BLaER1 (cell line): ENCODE measurements at regions not wholly inside any gene's neighbourhood (a gene's known extent, or its start where the extent isn't known, plus 50 kb on each side); places are given as distances from the start of the nearest gene placed in this dataset.

ENCODE experiments used
- H3K27ac ChIP-seq: shearing (Covaris generic); formaldehyde crosslinking; 2 replicates; pipeline ENCODE4 v1.8.1; 2022
- H3K27me3 ChIP-seq: shearing (Covaris generic); formaldehyde crosslinking; 2 replicates; pipeline ENCODE4 v1.8.1; 2022
- H3K36me3 ChIP-seq: shearing (Covaris generic); formaldehyde crosslinking; 2 replicates; pipeline ENCODE4 v1.8.1; 2022
- H3K4me1 ChIP-seq: shearing (Covaris generic); formaldehyde crosslinking; 2 replicates; pipeline ENCODE4 v1.8.1; 2022
- H3K4me2 ChIP-seq: shearing (Covaris generic); formaldehyde crosslinking; 2 replicates; pipeline ENCODE4 v1.8.1; 2022
- H3K4me3 ChIP-seq: shearing (Covaris generic); formaldehyde crosslinking; 2 replicates; pipeline ENCODE4 v1.8.1; 2022
- H3K9ac ChIP-seq: shearing (Covaris generic); formaldehyde crosslinking; 2 replicates; pipeline ENCODE4 v1.8.1; 2022
- H3K9me3 ChIP-seq: shearing (Covaris generic); formaldehyde crosslinking; 2 replicates; pipeline ENCODE4 v1.8.1; 2022
- H4K20me1 ChIP-seq: shearing (Covaris generic); formaldehyde crosslinking; 2 replicates; pipeline ENCODE4 v1.8.1; 2022
- Cebpa-rat ChIP-seq: shearing (Covaris generic); IDR thresholded peaks from 2 replicates; pipeline ENCODE4 v1.8.1; 2022

DNA sequence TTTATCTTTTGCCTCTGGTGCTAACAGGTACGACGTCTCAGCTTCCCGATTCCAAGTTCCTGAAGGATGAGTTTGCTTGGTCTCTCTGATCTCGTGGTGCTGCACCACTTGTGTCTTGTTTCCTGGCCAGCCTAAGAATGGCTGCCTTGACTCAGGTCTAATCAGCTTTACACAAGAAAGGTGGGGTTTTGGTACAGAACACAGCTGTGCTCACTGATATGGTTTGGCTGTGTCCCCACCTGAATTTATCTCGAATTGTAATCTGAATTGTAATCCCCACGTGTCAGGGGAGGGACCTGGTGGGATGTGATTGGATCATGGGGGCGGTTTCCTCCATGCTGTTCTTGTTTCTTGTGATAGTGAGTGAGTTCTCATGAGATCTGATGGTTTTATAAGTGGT lies 305.3 kb upstream of the NOCT start:
- H3K9me3 ChIP-seq: no peaks in the 10 kb centered on the region
- no peak overlapping the region for H3K4me2 ChIP-seq
- H3K36me3 ChIP-seq: no peaks in the 10 kb centered on the region
- H4K20me1 ChIP-seq: no peaks in the 10 kb centered on the region
- H3K27ac ChIP-seq: no peak overlapping the region
- H3K9ac ChIP-seq: no peak overlapping the region
- no peak for TF ChIP-seq Cebpa-rat
- no peak overlapping the region for H3K4me3 ChIP-seq
- no peaks in the 10 kb centered on the region for H3K27me3 ChIP-seq
- H3K4me1 ChIP-seq: no peaks in the 10 kb centered on the region

DNA sequence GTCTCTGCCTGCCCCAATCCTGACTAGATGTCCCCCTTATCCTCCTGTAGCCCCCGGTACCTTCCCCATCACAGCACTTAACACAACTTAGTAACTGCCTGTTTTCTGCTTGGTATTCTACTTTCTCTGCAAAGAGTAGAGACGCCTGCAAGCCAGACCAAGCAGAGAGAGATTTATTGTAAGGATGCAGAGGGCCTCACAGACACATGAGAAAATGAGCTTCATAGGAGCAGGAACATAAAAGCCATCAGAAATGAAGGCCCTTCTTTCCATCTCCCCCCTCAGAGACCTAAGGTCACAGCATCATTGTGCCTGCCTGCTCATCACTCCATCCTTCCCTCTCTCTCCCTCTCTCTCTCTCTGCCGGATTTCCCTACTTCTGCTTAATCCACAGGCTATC lies 305.7 kb upstream of the NOCT start:
- H3K9me3 ChIP-seq: no peaks in the 10 kb centered on the region
- H4K20me1 ChIP-seq: no peaks in the 10 kb centered on the region
- no peak overlapping the region for H3K4me2 ChIP-seq
- no peak overlapping the region for H3K4me3 ChIP-seq
- no peaks in the 10 kb centered on the region for H3K36me3 ChIP-seq
- H3K27me3 ChIP-seq: no peaks in the 10 kb centered on the region
- H3K9ac ChIP-seq: no peak overlapping the region
- no peaks in the 10 kb centered on the region for H3K4me1 ChIP-seq
- no peak overlapping the region for H3K27ac ChIP-seq
- no peak for TF ChIP-seq Cebpa-rat

DNA sequence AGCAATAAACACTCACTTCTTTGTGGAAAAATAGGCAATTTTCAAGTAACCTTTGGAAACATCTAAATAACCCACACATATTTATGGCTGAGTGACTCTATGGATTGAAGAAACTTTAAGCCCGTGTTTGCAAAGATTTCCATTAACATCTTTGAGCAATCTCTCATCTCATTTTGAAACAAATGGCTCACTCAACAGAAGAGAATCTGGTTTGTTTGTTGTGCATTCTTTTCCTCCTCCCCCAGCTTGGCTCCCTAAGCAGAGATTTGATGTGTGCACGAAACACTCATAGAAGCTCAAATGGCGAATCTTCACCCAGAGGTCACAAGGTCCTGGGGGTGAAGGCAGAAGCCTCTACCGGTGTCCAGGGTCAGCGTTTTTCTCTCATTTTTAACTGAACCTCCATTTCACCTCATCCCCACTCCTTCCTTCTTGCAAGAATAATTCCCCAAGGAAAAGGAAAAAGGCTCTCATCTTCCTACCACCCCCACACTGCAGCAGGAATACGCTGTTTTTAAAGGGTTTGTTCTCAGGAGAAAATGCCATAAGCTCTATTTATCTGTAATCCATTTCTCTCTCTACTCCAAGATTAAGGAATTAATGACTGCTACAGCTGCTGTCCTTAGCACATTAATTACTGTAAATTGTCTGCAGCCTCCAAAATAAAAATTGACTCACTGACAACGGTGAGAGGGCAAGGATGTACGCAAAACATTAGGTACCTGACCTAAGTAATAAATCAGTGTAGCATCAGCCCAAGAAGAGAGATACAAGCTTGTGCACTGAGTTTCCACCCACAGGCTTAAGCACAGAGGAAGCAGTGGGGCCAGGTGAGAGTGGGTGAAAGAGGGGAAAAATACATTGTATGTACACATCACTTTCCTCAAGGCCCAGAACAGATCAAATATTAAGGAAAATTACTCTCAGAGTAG lies 307.6 kb upstream of the NOCT start:
- no peak overlapping the region for H3K4me3 ChIP-seq
- H3K4me2 ChIP-seq: no peak overlapping the region
- no peak for TF ChIP-seq Cebpa-rat
- no peaks in the 10 kb centered on the region for H3K36me3 ChIP-seq
- no peaks in the 10 kb centered on the region for H3K4me1 ChIP-seq
- H3K9ac ChIP-seq: no peak overlapping the region
- H3K27ac ChIP-seq: no peak overlapping the region
- no peaks in the 10 kb centered on the region for H4K20me1 ChIP-seq
- no peaks in the 10 kb centered on the region for H3K27me3 ChIP-seq
- H3K9me3 ChIP-seq: no peaks in the 10 kb centered on the region

GRCh38 chr4:138706201-138706600 lies 309.4 kb upstream of the NOCT start:
- no peaks in the 10 kb centered on the region for H4K20me1 ChIP-seq
- no peaks in the 10 kb centered on the region for H3K4me1 ChIP-seq
- H3K9ac ChIP-seq: no peak overlapping the region
- no peak overlapping the region for H3K27ac ChIP-seq
- no peak overlapping the region for H3K4me3 ChIP-seq
- no peak overlapping the region for H3K4me2 ChIP-seq
- H3K27me3 ChIP-seq: no peaks in the 10 kb centered on the region
- no peaks in the 10 kb centered on the region for H3K36me3 ChIP-seq
- TF ChIP-seq Cebpa-rat: no peak
- no peaks in the 10 kb centered on the region for H3K9me3 ChIP-seq

DNA sequence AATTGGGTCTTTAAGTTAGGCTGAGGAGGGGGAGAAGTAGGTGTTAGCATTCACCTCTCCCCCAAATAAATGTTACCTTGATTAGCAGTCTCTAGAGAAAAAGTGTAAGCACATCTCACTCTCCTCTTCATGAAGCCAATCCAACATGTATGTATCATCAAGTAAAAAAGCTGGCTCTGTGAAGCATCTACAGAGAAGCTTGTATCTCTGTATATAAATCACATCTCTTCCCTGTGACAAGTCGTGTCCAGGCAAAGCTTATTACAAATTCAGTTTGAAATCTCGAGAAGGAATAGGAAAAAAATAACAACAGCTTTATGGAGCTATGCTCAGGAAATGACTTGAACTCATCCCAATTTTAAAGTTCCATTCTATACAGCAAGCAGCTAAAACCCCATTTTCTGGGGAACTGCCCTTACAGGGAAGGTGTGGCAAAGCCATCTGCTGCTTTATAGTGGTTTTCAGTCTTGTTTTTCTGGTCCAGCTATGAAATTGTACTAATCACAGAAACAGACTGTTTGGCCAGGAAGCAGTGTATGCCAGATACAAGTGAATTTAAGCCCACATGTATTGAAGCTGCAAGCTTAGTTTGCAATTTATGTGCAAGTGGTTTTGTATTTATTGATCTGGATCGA lies 313.3 kb upstream of the NOCT start:
- Histone ChIP-seq H3K36me3 (no peaks in the 10 kb centered on the region), H3K4me1 (no peaks in the 10 kb centered on the region), H3K27ac (no peak overlapping the region), H4K20me1 (no peaks in the 10 kb centered on the region), H3K4me3 (no peak overlapping the region), H3K9me3 (no peaks in the 10 kb centered on the region), H3K9ac (no peak overlapping the region), H3K4me2 (no peak overlapping the region), H3K27me3 (no peaks in the 10 kb centered on the region)
- no peak for TF ChIP-seq Cebpa-rat

- Histone ChIP-seq H3K27me3 (no peaks in the 10 kb centered on the region), H3K36me3 (no peaks in the 10 kb centered on the region), H3K4me3 (no peak overlapping the region), H4K20me1 (no peaks in the 10 kb centered on the region), H3K4me1 (no peaks in the 10 kb centered on the region), H3K4me2 (no peak overlapping the region), H3K9ac (no peak overlapping the region), H3K27ac (no peak overlapping the region), H3K9me3 (no peaks in the 10 kb centered on the region)
- TF ChIP-seq Cebpa-rat: no peak
These were observed 316.9 kb upstream of the NOCT start for GRCh38 chr4:138698641-138699040.

- Histone ChIP-seq H3K4me2 (no peak overlapping the region), H3K36me3 (no peaks in the 10 kb centered on the region), H4K20me1 (no peaks in the 10 kb centered on the region), H3K9me3 (no peaks in the 10 kb centered on the region), H3K9ac (no peak overlapping the region), H3K27me3 (no peaks in the 10 kb centered on the region), H3K4me1 (no peaks in the 10 kb centered on the region), H3K4me3 (no peak overlapping the region), H3K27ac (no peak overlapping the region)
- TF ChIP-seq Cebpa-rat: no peak
These were observed 317.7 kb upstream of the NOCT start for GRCh38 chr4:138697851-138698250.

DNA sequence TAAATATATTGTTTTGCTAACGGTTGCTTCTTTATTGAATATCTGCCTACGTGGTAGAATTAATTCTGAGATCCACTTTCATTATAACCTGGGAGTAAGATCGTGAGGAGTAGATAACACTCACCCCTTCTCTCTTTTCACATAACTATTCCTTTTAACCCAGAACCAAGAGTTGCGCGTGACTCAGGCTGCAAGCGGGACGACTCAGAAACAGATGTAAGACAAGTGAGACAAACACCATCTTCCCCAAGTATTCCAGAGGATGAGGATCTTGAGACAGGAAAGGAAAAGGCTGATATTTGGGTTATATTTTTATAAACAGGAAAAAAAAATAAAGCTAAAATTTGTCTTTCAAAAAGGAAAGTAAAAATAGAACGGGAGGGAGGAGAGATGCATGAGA lies 318.8 kb upstream of the NOCT start:
- no peak overlapping the region for H3K9ac ChIP-seq
- H3K4me2 ChIP-seq: no peak overlapping the region
- H3K27ac ChIP-seq: no peak overlapping the region
- no peaks in the 10 kb centered on the region for H3K4me1 ChIP-seq
- H3K27me3 ChIP-seq: no peaks in the 10 kb centered on the region
- H4K20me1 ChIP-seq: no peaks in the 10 kb centered on the region
- H3K4me3 ChIP-seq: no peak overlapping the region
- H3K36me3 ChIP-seq: no peaks in the 10 kb centered on the region
- H3K9me3 ChIP-seq: no peaks in the 10 kb centered on the region
- TF ChIP-seq Cebpa-rat: no peak

DNA sequence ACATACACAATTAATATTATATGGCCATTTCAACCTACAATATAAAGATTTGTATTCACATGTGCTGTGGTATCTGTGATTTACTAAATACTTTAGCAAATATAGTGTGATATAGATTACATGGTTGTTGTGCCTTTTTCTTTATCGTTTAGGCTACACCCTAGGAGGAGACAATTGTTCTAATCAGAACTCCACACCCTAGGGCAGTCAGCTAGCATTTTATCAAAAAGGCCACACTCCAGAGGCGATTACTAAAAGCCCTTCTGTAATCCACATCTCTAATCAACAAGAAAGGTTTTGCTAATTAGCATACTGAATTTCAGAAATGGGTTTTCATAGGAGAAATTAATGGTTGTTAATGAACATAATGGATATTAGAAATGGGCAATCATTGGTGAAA lies 319.5 kb upstream of the NOCT start:
- TF ChIP-seq Cebpa-rat: no peak
- Histone ChIP-seq H3K9ac (no peak overlapping the region), H3K9me3 (no peaks in the 10 kb centered on the region), H3K27me3 (no peaks in the 10 kb centered on the region), H3K4me2 (no peak overlapping the region), H3K4me1 (no peaks in the 10 kb centered on the region), H3K4me3 (no peak overlapping the region), H3K36me3 (no peaks in the 10 kb centered on the region), H3K27ac (no peak overlapping the region), H4K20me1 (no peaks in the 10 kb centered on the region)

DNA sequence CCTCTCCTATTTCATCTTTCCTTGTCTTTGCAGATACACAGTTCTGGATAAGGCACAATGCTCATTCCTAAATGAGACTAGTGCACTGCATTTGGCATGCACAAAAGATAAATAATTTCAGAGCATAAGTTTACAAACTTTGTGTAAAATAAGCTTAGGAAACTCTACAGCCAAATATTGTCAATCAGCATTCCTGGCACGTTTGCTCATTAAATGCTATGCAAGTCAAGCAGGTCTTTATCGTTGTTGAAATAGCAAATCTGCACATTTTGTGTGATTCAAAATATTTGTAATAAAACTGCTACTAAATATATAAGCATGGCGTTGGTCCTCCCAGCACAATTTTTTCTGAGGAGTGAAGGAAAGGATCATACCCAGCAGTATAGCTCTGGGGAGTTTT lies 322.1 kb upstream of the NOCT start:
- no peak overlapping the region for H3K27ac ChIP-seq
- no peak for TF ChIP-seq Cebpa-rat
- no peaks in the 10 kb centered on the region for H3K4me1 ChIP-seq
- no peaks in the 10 kb centered on the region for H3K27me3 ChIP-seq
- H3K36me3 ChIP-seq: no peaks in the 10 kb centered on the region
- H4K20me1 ChIP-seq: no peaks in the 10 kb centered on the region
- H3K9ac ChIP-seq: no peak overlapping the region
- no peaks in the 10 kb centered on the region for H3K9me3 ChIP-seq
- no peak overlapping the region for H3K4me3 ChIP-seq
- H3K4me2 ChIP-seq: no peak overlapping the region
